Transverse colon (tissue), 4 donors: ENCODE measurements at regions not wholly inside any gene's neighbourhood (a gene's known extent, or its start where the extent isn't known, plus 50 kb on each side); places are given as distances from the start of the nearest gene placed in this dataset.

Experiments
- POLR2AphosphoS5 ChIP-seq, 3 donors: sonication (generic); formaldehyde crosslinking; IDR thresholded peaks; one replicate each; pipeline ENCODE4 v1.6.1; 2016; ENCODE audit warnings: antibody characterized with exemption in 3 of 3
- TF ChIP-seq, protein P1 (sequence below), 5 experiments: fragments of 200-600 bp in 3 of 5; fragments of 450-650 bp in 2 of 5; sonication (generic) in 3 of 5; IDR thresholded peaks; 1 replicate in 2 of 5; 2 replicates in 3 of 5; pipeline ENCODE4 v1.5.1; 2016 to 2017; ENCODE audit warnings: antibody characterized with exemption in 5 of 5, inconsistent platforms in 3 of 5, mild to moderate bottlenecking in 2 of 5, moderate library complexity in 1 of 5

DNA sequence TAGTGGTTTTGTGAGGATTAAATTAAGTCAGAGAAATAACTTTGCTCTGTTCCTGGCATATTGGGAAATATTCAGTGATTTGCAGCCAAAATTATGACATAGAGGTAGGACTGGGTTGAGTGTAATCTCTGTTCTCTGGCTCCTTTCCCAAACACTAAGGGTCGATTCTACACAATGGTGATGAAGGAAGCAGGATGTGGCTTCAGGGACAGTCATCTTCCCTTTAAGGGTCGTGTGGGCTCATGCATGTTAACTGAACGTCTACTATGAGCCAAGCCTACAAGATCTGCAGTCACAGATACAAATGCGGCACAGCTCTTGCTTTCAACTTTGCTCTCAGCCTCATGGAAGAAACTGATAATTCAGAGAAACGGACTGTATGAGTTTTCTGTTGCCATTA, 381.6 kb downstream of the VRK1 start:
- TF ChIP-seq POLR2AphosphoS5 (IDR thresholded peaks at IDR 0.05) = no peak
- TF ChIP-seq, protein P1, sequence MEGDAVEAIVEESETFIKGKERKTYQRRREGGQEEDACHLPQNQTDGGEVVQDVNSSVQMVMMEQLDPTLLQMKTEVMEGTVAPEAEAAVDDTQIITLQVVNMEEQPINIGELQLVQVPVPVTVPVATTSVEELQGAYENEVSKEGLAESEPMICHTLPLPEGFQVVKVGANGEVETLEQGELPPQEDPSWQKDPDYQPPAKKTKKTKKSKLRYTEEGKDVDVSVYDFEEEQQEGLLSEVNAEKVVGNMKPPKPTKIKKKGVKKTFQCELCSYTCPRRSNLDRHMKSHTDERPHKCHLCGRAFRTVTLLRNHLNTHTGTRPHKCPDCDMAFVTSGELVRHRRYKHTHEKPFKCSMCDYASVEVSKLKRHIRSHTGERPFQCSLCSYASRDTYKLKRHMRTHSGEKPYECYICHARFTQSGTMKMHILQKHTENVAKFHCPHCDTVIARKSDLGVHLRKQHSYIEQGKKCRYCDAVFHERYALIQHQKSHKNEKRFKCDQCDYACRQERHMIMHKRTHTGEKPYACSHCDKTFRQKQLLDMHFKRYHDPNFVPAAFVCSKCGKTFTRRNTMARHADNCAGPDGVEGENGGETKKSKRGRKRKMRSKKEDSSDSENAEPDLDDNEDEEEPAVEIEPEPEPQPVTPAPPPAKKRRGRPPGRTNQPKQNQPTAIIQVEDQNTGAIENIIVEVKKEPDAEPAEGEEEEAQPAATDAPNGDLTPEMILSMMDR (IDR thresholded peaks at IDR 0.05) = no peak
